Stimulated activated CD4-positive, alpha-beta T cell treated with anti-CD3 and anti-CD28 coated beads, Interleukin-4, amount 100 ng/mL, for 4 hours (primary cell): ENCODE measurements at regions not wholly inside any gene's neighbourhood (a gene's known extent, or its start where the extent isn't known, plus 50 kb on each side); places are given as distances from the start of the nearest gene placed in this dataset.
"Not testable (repeated sequence)": the region's sequence is repeated elsewhere in the genome, so short reads cannot be mapped to it uniquely, and the experiment has no call there.

Experiments
- DNase-seq, 2 experiments: peaks; one replicate each; pipeline ENCODE4 v3.0.0-alpha.2; 2020

DNA sequence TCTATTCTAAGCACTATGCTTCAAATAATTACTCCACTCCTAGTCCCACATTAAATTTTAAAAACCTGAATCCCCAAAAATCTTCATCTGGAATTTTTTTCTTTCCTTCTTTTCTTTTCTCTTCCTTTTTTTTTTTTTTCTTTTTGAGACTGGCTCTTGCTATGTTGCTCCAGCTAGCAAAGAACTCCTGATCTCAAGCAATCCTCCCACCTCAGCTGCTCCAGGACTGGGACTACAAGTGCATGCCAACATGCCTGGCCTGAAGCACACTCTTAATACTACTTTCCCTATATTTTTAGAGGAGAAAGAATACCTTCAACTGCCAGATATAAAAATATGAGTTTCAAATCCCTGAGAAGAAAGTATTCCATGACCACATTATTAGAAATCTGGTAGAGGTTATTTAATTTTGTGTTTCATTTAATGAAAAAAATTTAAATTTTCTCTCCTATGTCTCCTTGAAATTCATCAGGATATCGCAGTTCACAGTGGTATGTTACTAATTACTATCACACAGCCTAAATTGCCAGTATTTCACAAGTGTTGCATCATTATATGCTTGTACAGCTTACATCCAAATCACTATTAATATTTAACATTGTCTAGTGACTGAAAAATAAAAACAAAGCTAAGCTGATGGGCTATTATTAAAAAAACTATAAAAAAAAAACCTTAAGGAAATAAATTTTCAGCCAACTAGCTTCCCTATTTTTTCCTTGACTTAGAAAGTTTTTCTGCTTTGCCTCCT lies 227.8 kb downstream of the NAF1 start:
- no peak for DNase-seq

GRCh38 chr4:162935214-162935613 lies 231.5 kb downstream of the NAF1 start:
- DNase-seq = no peak

- DNase-seq = no peak
These were observed 235.4 kb downstream of the NAF1 start for GRCh38 chr4:162931286-162931685.

DNA sequence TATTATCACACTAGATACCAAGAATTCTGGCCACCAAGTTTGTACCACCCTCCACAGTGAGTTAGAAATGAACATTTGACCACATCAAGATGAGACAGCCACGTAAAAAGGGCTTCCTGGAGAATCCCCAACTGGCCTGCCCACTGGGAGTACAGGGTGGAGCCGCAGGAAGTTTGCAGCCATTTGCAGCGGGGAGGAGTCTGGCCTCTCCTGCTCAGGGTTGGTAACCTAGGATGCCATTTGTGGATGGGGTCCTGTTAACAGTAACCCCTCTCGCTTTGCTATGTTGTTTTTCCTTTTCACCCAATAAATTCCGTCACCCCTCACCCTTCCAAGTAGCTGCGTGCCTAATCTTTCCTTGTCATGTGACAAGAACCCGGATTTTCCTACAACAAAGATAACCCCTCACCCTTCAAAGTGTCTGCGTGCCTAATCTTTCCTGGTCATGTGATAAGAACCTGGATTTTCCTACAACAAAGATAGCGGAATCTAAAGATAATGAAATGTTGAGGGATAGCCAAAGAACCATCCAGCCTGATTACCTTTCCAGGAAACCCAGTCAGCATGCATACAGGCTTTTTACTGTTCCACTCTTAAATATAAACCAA lies 245.4 kb downstream of the NAF1 start:
- no peak for DNase-seq

DNA sequence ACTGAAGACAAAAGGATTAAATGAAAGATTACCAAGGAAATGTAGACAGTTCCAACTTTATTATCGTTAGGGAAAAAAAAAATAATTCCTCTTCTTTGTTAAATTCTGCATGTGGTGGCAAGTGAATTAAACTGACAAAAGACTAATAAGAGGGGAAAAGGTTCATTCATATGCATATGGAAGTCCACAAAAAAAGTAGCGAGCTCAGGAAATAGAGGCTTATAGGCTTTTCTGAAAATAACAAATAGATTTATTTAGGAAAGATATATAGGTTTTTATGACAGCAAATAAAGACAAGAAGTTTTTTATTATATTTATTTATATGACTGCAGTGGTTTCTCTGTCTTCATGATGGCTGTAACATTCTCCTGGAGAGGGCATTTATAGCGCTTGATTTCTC lies 246.0 kb downstream of the NAF1 start:
- no peak for DNase-seq

- DNase-seq = no peak
These were observed 254.2 kb downstream of the NAF1 start for GRCh38 chr4:162912482-162912881.

GRCh38 chr4:162911349-162911748 lies 255.3 kb downstream of the NAF1 start:
- no peak for DNase-seq

GRCh38 chr4:162909952-162910351 lies 256.7 kb downstream of the NAF1 start:
- no peak for DNase-seq

GRCh38 chr4:162894387-162894786 lies 272.3 kb downstream of the NAF1 start:
- no peak for DNase-seq

- DNase-seq = no peak
These were observed 274.6 kb downstream of the NAF1 start for GRCh38 chr4:162891788-162892707.

DNA sequence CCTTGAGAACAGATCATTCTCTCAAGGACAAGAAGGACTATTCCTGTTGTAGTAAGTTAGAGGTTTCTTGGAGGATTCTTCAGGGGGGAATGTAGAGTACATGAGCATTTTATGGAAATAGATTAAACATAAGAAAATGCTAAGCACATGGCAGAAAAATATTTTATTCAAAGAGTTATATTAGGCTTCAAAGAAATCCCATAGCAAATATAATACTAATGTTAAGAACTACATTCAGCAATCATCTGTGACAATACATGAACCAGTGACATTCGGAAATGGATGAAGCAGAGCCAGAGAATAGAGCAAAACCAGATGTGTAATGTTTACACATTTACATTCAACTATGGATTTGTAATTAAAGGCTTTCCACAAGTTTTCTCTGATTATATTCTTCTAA lies 288.6 kb downstream of the NAF1 start:
- DNase-seq = no peak

DNA sequence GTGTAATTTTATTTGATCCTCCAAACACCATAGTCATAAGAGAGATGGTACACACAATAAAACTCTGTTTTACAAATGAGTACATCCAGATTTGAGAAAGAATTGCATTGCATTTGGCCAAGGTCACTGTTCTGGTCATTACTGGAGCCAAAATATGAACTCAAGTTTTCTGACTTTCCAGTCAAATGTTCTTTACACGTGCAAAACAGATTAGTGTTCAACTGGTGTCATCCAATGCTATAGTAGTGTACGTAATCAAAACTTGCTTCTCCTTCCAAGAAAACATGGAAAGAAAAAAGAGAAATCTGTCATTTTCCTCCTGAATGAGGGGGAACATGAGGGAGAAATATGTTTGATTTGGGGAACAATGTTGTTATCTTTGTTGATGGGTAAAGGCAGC lies 291.9 kb downstream of the NAF1 start:
- no peak for DNase-seq

- no peak for DNase-seq
These were observed 294.7 kb downstream of the NAF1 start for GRCh38 chr4:162871990-162872389.

- DNase-seq = no peak
These were observed 297.5 kb downstream of the NAF1 start for GRCh38 chr4:162869157-162869556.

DNA sequence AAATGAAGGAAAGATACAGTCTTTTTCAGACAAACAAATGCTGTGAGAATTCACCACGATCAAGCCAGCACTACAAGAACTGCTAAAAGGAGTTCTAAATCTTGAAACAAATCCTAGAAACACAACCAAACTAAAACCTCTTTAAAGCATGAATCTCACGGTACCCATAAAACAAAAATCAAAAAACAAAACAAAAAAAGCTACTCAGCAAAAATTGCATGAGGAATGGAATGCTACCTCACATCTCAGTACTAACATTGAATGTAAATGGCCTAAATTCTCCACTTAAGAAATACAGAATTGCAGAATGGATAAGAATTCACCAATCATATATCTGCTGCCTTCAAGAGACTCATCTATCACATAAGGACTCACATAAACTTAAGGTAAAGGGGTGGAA lies 300.1 kb downstream of the NAF1 start:
- no peak for DNase-seq

DNA sequence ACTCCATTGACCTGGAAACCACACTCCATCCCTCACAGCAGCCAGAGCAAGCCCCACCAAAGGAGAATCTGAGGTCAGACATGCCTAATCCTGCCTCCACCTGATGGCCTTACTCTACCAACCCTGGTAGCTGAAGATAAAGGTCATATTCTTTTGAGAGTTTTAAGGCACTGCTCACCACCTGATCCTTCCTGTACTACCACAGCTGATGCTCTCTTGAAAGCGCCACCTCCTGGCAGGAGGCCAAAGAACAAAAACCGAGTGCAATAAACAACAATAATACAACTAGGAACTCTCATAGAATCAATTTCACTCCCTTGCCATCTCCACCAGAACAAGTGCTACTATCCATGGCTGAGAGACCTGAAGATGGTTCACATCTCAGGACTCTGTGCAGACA lies 301.6 kb downstream of the NAF1 start:
- no peak for DNase-seq

DNA sequence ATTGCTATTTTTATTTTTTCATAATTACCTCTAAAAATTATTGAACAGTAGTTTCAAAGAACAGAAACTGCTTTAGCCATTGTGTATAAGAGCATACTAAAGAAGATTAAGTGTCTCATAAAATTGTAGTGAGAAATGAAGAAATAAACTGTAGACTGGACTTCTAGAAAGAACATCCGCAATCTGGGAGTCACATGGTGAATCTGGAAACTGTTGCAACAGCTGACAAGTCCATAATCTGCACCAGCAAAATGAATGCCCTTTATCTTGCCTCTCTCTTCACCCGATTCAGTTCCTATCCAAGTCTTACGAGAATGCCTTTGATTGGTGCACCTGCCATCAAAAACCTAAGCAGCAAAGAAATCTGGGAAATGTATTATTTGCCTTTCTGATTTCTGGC lies 312.9 kb downstream of the NAF1 start:
- no peak for DNase-seq

- no peak for DNase-seq
These were observed 314.0 kb downstream of the NAF1 start for GRCh38 chr4:162852642-162853041.

GRCh38 chr4:162851241-162851758 lies 315.4 kb downstream of the NAF1 start:
- not testable (repeated sequence) for DNase-seq

- no peak for DNase-seq
These were observed 316.8 kb downstream of the NAF1 start for GRCh38 chr4:162849937-162850336.

DNA sequence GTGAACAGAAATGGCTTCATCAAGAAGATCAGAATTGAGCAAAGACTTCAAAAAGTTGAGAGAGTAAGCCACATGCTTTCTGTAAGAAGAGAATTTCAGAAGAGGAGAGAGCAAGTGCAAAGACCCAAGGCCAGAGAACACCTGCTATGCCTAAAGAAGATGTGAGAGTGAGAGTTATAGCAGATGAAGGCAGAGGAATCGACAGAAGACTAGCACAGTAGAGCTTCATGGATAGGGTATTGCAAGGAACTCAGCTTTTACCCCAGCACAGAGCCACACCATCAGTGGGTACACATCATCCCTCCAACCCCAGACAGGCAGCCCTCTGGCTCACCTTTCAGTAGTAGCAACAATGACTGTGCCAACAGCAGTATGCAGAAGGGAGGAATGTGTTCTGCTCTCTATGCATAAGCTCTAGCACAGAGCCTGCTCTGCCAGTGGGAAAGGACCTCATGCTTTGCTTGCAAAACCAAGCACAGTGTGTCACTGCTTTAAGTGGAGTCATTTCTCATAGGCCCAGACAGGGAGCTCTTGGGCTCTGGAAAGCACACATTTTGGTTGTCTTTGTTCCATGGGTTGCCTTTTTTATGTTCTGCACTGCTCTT lies 318.6 kb downstream of the NAF1 start:
- no peak for DNase-seq

DNA sequence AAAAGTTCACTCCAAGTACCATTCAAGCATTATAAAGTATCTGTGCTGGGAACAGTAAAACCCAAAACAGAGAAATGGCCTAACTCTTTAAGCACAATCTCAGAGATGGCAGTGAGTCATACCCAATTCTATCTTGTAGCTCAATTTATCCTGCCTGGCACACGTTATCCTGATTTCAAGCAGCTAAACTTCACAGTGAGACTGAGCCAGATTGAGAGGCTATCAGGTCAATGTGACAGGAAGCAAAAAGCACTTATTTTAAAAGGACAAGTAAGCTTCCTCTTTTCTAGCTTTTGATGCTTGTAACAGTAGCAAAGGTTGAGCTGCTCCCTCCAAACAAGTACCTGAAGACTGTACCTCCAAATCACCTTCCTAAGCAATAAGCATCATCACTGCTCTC lies 324.9 kb downstream of the NAF1 start:
- DNase-seq = no peak

- DNase-seq = no peak
These were observed 326.9 kb downstream of the NAF1 start for GRCh38 chr4:162839814-162840213.
